PC-3 (cell line): ENCODE measurements at regions not wholly inside any gene's neighbourhood (a gene's known extent, or its start where the extent isn't known, plus 50 kb on each side); places are given as distances from the start of the nearest gene placed in this dataset.

Source experiments
- ATAC-seq: fragments of 200-7000 bp; cut with Tn5 transposase; 2 replicates; pipeline ENCODE4 v1.9.1; 2020; ENCODE audit warnings: mild to moderate bottlenecking, moderate library complexity
- BruUV-seq: library from RNA; stranded (reverse); fragments of 400-500 nt; replicated peaks from 2 replicates; lab custom pipeline; 2021; lab: Mats Ljungman, UMichigan
- CTCF ChIA-PET: fragments of 300-600 bp; sonication (Branson Sonifier 250); formaldehyde crosslinking; loops from one replicate; lab custom pipeline; 2022; ENCODE audit warnings: antibody characterized with exemption; lab: Charles Lee
- POLR2A ChIA-PET: fragments of 300-600 bp; sonication (Branson Sonifier 250); formaldehyde crosslinking; loops from one replicate; lab custom pipeline; 2022; ENCODE audit warnings: antibody characterized with exemption; ENCODE audit not compliant: unreplicated experiment; lab: Charles Lee
- DNase-seq: peaks from one replicate; pipeline ENCODE4 v3.0.0-alpha.2; 2015
- H2AFZ ChIP-seq: fragments of 300-600 bp; sonication (generic); 2 replicates; pipeline ENCODE4 v1.6.0; 2016; ENCODE audit warnings: antibody characterized with exemption, low read length
- H3F3A ChIP-seq: fragments of 300-600 bp; sonication (generic); one replicate; pipeline ENCODE4 v1.6.0; 2017; ENCODE audit warnings: antibody characterized with exemption, low read length, control low read depth, mild to moderate bottlenecking; ENCODE audit not compliant: unreplicated experiment
- H3K27ac ChIP-seq: fragments of 300-600 bp; sonication (generic); 2 replicates; pipeline ENCODE4 v1.5.1; 2016; ENCODE audit warnings: mild to moderate bottlenecking, low read length
- H3K27me3 ChIP-seq: fragments of 300-600 bp; sonication (generic); 2 replicates; pipeline ENCODE4 v1.6.1; 2016; ENCODE audit warnings: low read length, mixed read lengths
- H3K36me3 ChIP-seq: fragments of 300-600 bp; sonication (generic); 2 replicates; pipeline ENCODE4 v1.6.1; 2016; ENCODE audit warnings: low read depth, mixed run types, low read length, mixed read lengths
- H3K4me1 ChIP-seq: fragments of 300-600 bp; sonication (generic); 2 replicates; pipeline ENCODE4 v1.5.1; 2016; ENCODE audit warnings: low read length; ENCODE audit not compliant: insufficient read depth
- H3K4me2 ChIP-seq: fragments of 300-600 bp; sonication (generic); 2 replicates; pipeline ENCODE4 v1.6.0; 2016; ENCODE audit warnings: low read length
- H3K4me3 ChIP-seq: fragments of 300-600 bp; sonication (generic); 2 replicates; pipeline ENCODE4 v1.5.1; 2016; ENCODE audit warnings: mild to moderate bottlenecking, low read length, mixed read lengths
- H3K79me2 ChIP-seq: fragments of 300-600 bp; sonication (generic); 2 replicates; pipeline ENCODE4 v1.6.1; 2017; ENCODE audit warnings: low read length, mixed read lengths
- H3K9ac ChIP-seq: fragments of 300-600 bp; sonication (generic); 2 replicates; pipeline ENCODE4 v1.6.0; 2016; ENCODE audit warnings: mild to moderate bottlenecking, low read length
- H3K9me2 ChIP-seq: fragments of 300-600 bp; sonication (generic); replicated peaks from 2 replicates; pipeline ENCODE4 v1.6.1; 2016; ENCODE audit warnings: mixed run types, low read length, mixed read lengths
- H3K9me3 ChIP-seq: fragments of 300-600 bp; sonication (generic); 2 replicates; pipeline ENCODE4 v1.6.1; 2016; ENCODE audit warnings: low read length, mixed read lengths
- H4K20me1 ChIP-seq: fragments of 300-600 bp; sonication (generic); 2 replicates; pipeline ENCODE4 v1.6.1; 2016; ENCODE audit warnings: low read length, mixed read lengths
- CTCF ChIP-seq: fragments of 300-600 bp; sonication (generic); conservative IDR thresholded peaks from 2 replicates; pipeline ENCODE4 v1.5.1; 2017; ENCODE audit warnings: antibody characterized with exemption, low read depth, mild to moderate bottlenecking, low read length
- EZH2 ChIP-seq: fragments of 300-600 bp; sonication (generic); IDR thresholded peaks from one replicate; pipeline ENCODE4 v1.6.1; 2017; ENCODE audit warnings: antibody characterized with exemption, mild to moderate bottlenecking, low read length; ENCODE audit not compliant: unreplicated experiment
- EZH2phosphoT487 ChIP-seq: fragments of 300-600 bp; sonication (generic); IDR thresholded peaks from 2 replicates; pipeline ENCODE4 v1.6.1; 2018; ENCODE audit warnings: mild to moderate bottlenecking, antibody characterized with exemption, low read length, borderline replicate concordance
- intact Hi-C: fragments of 100-400 bp; cut with micrococcal nuclease; formaldehyde crosslinking; loops from 2 replicates; pipeline ENCODE4 v1.9.0; 2023

GRCh38 chr5:122608222-122608621 is 166.7 kb upstream of the SNX2 start:
- Histone ChIP-seq H2AFZ (no peak overlapping the region), H3K4me3 (no peak overlapping the region), H3K9me2 (no peaks in the 10 kb centered on the region), H3K4me1 (no peaks in the 10 kb centered on the region), H3K36me3 (no peaks in the 10 kb centered on the region), H3K27ac (no peak overlapping the region), H3K9me3 (no peaks in the 10 kb centered on the region), H4K20me1 (no peaks in the 10 kb centered on the region), H3K4me2 (no peak overlapping the region), H3K9ac (no peak overlapping the region), H3K27me3 (no peaks in the 10 kb centered on the region), H3K79me2 (no peaks in the 10 kb centered on the region), H3F3A (no peaks in the 10 kb centered on the region)
- ATAC-seq = no peak
- no peak for DNase-seq
- BruUV-seq = no TSS peak
- intact Hi-C loops = no loop called here
- POLR2A ChIA-PET = no interaction called here
- TF ChIP-seq EZH2 (no peak), EZH2phosphoT487 (no peak), CTCF (no peak)
- CTCF ChIA-PET = no interaction called here

GRCh38 chr5:122611406-122611805 is 163.5 kb upstream of the SNX2 start:
- no TSS peak for BruUV-seq
- no peak overlapping the region for H2AFZ ChIP-seq
- no peak for TF ChIP-seq EZH2phosphoT487
- TF ChIP-seq EZH2 = no peak
- TF ChIP-seq CTCF = no peak
- no peaks in the 10 kb centered on the region for H3K36me3 ChIP-seq
- ChIA-PET POLR2A (no interaction called here), CTCF (no interaction called here)
- H3K4me2 ChIP-seq = no peak overlapping the region
- H3K9me2 ChIP-seq = no peaks in the 10 kb centered on the region
- no peak for DNase-seq
- no peak overlapping the region for H3K4me3 ChIP-seq
- intact Hi-C loops = no loop called here
- ATAC-seq = no peak
- H4K20me1 ChIP-seq = no peaks in the 10 kb centered on the region
- no peaks in the 10 kb centered on the region for H3K79me2 ChIP-seq
- H3K27ac ChIP-seq = no peak overlapping the region
- H3K27me3 ChIP-seq = no peaks in the 10 kb centered on the region
- H3K4me1 ChIP-seq = no peaks in the 10 kb centered on the region
- H3F3A ChIP-seq = no peaks in the 10 kb centered on the region
- no peaks in the 10 kb centered on the region for H3K9me3 ChIP-seq
- no peak overlapping the region for H3K9ac ChIP-seq

GRCh38 chr5:122612901-122613300 is 162.0 kb upstream of the SNX2 start:
- CTCF ChIA-PET = no interaction called here
- Histone ChIP-seq H3K9me3 (no peaks in the 10 kb centered on the region), H4K20me1 (no peaks in the 10 kb centered on the region), H3K9me2 (no peaks in the 10 kb centered on the region), H3K27ac (no peak overlapping the region), H3K4me2 (no peak overlapping the region), H3K36me3 (no peaks in the 10 kb centered on the region), H3K4me3 (no peak overlapping the region), H3K79me2 (no peaks in the 10 kb centered on the region), H3K27me3 (no peaks in the 10 kb centered on the region), H2AFZ (no peak overlapping the region), H3K9ac (no peak overlapping the region), H3F3A (no peaks in the 10 kb centered on the region), H3K4me1 (no peaks in the 10 kb centered on the region)
- intact Hi-C loops = no loop called here
- POLR2A ChIA-PET = no interaction called here
- no peak for TF ChIP-seq EZH2phosphoT487
- TF ChIP-seq EZH2 = no peak
- no peak for TF ChIP-seq CTCF
- no TSS peak for BruUV-seq
- ATAC-seq (no peak), DNase-seq (no peak)
